GM10266 (cell line): ENCODE measurements at regions not wholly inside any gene's neighbourhood (a gene's known extent, or its start where the extent isn't known, plus 50 kb on each side); places are given as distances from the start of the nearest gene placed in this dataset.

Source experiments
- DNase-seq: peaks from one replicate; pipeline ENCODE4 v3.0.0; 2012; ENCODE audit errors: extremely low spot score
- TF ChIP-seq, protein P1 (sequence below): IDR thresholded peaks from 2 replicates; pipeline ENCODE4 v1.5.1; 2012; ENCODE audit warnings: mild to moderate bottlenecking, low read depth; ENCODE audit not compliant: control insufficient read depth, insufficient read depth; ENCODE audit errors: missing control alignments

DNA sequence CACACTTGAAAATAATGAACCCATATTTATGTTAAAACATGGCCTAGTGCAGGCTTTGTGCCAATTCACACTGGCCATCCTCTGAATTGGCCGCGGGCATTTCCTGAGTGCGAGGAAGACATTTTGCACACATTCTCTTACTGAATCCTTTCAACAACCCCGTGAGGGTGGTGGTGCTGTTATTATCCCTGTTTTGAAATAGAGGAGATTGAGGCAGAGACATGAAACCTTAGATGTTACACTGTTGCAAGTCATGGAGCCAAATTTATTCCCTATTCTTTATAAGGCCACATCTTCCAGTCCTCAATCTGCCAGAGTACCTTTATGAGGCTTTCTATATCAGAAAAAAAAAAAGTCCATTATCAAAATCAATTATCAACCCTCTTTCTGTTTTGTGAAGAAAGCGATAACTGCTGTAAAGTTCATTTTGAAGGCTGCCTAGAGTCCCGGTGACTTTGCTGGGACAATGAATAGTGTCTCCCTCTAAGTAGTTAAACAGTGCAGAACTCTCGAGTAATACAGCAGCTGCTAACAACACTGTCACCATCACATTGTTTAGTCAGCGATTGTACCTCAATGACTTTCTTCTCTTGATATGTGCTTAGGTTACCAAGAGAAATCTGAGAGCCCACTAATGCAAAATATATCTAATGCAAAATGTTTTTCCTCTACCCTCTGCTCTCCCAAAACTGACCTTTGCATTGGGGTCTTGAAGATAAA lies 242.3 kb upstream of the PPARGC1A start:
- no peak for DNase-seq
- TF ChIP-seq, protein P1, sequence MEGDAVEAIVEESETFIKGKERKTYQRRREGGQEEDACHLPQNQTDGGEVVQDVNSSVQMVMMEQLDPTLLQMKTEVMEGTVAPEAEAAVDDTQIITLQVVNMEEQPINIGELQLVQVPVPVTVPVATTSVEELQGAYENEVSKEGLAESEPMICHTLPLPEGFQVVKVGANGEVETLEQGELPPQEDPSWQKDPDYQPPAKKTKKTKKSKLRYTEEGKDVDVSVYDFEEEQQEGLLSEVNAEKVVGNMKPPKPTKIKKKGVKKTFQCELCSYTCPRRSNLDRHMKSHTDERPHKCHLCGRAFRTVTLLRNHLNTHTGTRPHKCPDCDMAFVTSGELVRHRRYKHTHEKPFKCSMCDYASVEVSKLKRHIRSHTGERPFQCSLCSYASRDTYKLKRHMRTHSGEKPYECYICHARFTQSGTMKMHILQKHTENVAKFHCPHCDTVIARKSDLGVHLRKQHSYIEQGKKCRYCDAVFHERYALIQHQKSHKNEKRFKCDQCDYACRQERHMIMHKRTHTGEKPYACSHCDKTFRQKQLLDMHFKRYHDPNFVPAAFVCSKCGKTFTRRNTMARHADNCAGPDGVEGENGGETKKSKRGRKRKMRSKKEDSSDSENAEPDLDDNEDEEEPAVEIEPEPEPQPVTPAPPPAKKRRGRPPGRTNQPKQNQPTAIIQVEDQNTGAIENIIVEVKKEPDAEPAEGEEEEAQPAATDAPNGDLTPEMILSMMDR = no peak

DNA sequence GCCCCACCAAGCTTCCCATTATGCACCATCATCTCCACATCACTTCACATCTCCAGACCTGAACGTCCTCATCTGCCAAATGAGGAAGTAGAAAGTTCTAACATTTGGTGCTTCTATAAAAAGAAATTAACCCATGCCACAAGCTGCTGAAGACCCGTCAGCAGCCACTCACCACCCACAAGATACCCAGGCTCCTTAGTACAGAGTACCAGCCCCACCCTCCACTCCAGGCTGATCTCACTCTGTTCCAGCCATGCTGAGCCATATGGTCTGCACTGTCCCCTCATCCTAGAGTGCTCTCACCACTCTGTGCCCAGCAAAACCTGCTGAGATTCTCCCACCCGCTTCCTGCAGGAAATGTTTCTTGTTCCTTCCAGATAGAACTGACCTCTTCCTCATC lies 240.8 kb upstream of the PPARGC1A start:
- TF ChIP-seq, protein P1 = no peak
- DNase-seq = no peak

DNA sequence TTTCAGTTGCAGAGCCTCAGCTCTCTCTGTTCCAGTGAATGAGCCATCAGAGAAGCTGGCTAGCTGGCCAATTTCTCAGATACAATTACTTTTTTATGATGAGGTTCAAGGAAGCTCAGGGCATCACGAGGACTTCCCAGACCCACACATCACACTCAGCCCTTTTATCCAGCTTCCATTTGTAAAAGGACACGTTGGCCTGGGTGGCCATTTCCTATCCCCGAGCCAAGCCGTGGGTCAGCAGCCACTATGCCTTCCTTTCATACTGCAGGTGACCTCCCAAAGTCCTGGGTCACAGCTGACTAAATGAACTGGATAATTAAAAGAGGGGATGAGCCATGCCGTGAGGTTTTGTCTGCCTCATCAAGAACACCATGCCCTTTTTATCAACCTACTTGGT lies 236.9 kb upstream of the PPARGC1A start:
- TF ChIP-seq, protein P1 = no peak
- DNase-seq = no peak

DNA sequence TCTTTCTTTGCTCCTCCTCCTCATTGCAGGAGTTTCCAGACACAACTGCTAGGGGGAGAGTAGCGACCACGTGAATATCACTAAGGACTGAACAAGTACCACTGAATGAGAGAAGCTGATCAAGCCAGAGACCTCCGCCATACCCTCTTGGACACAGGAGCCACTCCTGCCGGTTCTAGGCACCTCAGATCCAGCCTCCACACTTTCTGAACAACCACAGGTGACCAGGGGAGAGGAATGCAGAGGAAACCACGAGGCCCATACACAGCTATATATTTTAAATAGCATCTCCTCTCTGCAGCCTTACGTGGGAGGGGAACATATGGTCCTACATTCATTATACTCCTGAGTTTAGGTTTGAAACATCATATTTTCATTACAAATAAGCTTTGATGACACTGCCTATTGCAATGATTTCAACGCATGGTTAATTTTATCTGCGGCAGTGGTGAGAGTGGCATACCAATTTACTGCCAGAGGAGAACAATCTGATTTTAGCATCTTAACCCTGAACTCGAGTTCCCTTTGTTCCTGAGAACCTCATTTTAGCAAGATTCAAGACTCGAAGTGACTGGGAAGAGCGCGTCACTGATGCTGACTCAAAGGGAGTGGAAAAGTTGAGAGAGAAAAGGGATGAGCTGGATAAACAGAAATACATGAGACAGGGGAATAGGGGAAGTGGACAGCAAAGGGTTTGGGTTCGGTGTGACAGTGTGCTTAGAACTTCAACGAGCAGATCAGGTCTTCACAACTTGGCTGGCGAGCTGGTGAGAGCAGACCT lies 231.7 kb upstream of the PPARGC1A start:
- TF ChIP-seq, protein P1 = no peak

DNA sequence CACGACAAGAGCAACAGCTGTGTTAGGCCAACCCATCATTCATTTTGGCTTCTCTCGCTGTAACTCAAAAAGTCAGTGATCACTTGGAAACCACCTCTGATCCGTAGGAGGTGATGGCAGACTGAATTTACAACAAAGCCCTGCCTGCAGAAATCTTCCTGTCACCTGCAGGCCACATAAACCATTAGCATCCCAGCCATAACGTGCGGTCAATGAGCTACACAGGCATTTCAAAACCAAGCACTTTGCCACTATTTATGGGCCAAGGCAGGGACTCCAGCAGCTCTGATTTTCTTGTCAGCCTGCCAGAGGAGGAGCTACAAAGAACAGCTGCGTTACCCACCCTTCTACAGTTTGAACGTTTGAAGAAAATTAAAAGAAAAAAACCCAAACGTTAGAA lies 228.1 kb upstream of the PPARGC1A start:
- TF ChIP-seq, protein P1 = no peak
- DNase-seq = no peak

More for the DNA sequence above, 231.7 kb upstream of the PPARGC1A start:
- DNase-seq = no peak

DNA sequence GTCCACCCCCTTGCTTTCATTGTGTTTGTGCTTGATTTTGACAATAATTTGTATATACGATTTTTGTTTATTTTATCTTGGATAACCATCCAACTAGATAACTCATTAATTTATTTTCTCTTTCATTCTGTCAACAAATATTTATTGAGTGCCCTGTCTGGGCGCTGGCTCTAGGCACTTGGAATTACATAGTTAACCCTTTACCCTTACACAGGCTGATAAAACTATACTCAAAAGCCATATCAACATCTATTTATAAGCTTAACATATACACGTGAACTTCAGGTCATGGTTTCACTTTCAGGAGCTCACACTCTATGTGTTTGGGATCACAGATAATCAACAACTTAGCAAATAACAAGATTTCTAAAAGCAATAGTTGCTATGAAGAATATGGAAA lies 226.3 kb upstream of the PPARGC1A start:
- DNase-seq = no peak
- TF ChIP-seq, protein P1 = no peak
